Fibroblast of mammary gland (primary cell): ENCODE measurements at regions not wholly inside any gene's neighbourhood (a gene's known extent, or its start where the extent isn't known, plus 50 kb on each side); places are given as distances from the start of the nearest gene placed in this dataset.
A peak's percentile ranks its signal among the peaks of the same experiment; 100 is the strongest.
"Not testable (repeated sequence)": the region's sequence is repeated elsewhere in the genome, so short reads cannot be mapped to it uniquely, and the experiment has no call there.

ENCODE experiments used
- DNase-seq: peaks from one replicate; pipeline ENCODE4 v3.0.0-alpha.2; 2010; ENCODE audit warnings: low read depth
- H3K4me3 ChIP-seq: 2 replicates; pipeline ENCODE4 v1.5.1; 2011; ENCODE audit warnings: low read depth, mild to moderate bottlenecking, low read length, moderate library complexity; ENCODE audit not compliant: control insufficient read depth

DNA sequence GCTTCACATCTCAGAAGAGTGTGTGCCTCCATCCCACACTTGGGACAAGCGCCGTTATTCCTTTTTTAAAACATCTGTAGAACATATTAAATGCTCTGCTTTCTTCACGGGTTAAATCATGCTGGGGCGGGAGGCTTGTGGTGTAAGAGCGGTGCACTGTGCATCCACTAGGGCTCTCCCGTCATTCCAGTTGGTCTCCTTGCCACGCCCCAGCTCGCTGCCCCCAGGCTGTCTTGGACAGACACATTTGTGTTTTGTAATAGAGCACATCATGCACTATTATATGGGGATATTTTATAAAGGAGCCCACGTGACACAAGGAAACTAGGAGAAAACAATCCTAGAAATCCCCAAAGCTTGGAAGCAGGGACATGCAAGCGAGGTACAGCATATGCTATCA lies 87.7 kb upstream of the PLGLB2 start:
- not testable (repeated sequence) for H3K4me3 ChIP-seq, DNase-seq

DNA sequence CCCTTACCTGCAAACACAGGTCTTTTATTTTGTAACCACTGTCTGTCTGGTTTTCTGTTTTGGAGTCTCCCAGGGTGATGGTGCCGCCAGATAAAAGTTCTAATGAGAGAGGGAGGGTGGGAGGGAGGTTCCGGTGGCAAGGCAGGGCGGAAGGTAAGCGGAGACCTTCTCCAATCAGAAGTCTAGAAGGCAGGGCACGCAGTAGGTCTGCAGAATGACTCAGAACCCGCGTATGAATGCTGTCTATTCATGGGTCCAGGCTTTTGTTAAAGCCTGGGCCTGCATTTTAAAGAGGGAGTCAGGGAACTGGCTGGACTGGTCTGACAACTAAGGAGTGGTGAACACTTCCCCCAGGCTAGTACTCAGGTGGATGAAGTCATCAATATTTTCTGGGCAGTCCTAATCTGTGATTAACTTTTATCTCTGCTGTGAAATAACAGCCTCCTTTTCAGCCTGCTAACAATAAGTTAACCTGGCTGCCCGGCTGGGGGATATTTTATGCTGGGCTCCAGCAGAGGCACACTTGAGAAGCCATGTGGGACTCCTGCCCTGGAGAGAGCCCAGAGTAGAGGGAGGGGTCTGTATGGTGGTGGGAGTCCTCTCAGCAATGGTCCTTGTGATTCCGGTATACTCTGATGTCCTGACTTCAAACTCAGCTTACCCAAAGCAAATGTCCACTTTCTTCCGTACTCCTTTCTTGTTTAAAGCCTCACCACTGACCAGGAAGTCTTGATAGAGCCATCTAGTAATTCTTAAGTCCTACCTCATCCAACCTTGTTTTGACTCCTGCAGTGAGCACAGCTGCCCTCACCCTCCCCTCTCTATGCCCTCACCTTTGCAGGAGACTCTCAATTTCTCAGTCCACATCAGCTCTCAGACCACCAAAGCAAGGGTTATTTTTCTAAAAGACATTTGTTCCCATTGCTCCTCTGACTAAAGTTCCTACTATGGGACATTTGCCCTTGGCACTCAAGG lies 85.3 kb upstream of the PLGLB2 start:
- not testable (repeated sequence) for DNase-seq, H3K4me3 ChIP-seq

DNA sequence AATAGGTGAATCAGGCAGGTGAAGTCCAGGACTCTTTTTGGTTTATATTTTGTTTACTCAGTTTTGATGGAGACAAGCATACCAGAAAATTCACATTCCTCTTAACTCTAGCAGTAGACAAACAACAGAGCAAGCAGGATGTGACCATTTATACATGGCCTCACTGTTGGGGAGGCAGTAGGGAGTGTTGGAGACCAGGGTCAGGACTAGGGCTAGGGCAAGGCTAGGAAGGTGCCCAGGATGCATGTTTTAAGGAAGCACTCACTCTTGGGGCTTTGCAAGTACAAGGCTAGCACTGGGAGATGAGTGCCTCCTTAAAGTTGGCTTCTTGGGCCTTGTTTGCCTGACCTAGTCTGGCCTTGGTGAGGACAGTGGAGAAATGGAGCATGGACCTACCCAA lies 84.5 kb upstream of the PLGLB2 start:
- H3K4me3 ChIP-seq, DNase-seq: not testable (repeated sequence)

DNA sequence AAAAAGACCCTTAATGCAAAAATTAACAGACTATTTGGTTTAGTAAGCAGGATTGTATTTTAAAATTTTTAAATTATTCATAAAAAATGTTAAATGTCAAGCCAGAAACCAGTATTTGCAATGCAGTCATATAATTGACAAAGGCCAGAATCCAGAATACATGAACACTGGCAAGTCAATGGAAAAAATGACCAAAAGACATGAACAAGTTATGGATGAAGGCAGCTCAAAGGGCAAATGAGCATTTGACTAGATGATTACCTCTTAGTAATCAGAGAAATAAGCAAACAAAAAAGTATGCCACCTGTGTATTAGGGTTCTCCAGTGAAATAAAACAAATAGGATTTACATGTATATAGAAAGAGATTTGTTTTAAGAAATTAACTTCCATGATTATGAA lies 80.9 kb upstream of the PLGLB2 start:
- H3K4me3 ChIP-seq, DNase-seq: not testable (repeated sequence)

DNA sequence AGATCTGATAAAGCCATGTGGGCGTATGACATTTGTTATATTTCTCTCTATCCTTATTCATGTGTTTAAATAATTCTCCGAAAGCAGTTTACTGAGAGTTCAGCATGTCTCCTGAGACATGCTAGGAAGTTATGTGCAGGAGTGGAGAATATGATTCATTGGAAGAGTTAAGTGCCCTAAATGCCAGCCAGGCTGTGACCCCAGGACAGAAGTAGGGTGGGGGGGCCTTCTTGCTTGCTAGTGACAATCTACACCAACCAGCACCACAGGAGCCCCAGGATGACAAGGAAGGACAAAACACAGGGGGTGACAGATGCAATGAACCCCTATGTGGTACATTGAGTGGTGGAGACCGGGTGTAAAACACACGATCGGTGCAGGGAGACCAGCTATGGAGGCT lies 79.5 kb upstream of the PLGLB2 start:
- not testable (repeated sequence) for DNase-seq, H3K4me3 ChIP-seq

DNA sequence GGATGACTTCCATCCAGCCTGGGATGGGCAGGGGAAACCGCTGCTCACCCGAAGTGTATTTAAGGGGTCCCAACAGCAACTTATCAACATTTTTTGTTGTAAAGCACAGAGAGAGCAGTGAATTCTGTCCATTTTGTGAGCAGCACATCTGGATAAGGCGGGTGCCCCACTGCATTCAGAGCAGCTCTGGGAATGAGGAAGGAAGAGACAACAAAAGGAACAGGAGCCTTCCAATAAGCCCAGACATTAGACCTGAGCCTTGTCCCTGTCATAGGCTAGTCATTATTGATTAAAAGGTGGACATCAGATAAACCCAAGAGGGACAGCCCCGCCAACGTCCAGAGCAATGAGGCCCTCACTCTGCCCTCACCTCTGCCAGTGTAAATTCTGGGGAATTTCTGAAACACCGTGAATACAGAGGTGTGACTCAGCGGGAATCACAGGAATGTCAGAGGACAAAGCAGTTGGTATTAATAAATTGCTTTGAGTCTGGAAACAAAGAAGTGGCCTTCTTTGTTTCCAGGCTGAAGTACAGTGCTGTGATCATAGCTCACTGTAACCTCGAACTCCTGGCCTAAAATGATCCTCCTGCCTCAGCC lies 78.2 kb upstream of the PLGLB2 start:
- not testable (repeated sequence) for DNase-seq, H3K4me3 ChIP-seq

DNA sequence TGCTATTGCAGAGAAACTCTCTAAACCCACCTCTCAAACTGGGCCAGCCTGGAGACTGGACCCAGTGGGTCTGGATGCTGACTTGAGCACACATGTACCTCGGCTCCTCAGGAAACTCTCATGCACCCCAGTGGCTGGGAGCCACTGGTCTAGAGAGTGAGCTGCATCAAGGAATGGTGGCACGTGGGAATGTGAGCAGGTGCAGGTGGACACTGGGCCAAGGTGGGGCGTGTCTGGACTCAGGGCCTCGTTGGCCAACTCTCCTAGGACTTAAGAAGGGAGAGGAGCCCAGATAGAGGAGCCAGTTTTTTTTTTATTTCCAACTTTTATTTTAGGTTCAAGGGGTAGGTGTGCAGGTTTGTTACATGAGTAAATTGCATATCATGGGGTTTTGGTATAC lies 75.5 kb upstream of the PLGLB2 start:
- DNase-seq, H3K4me3 ChIP-seq: not testable (repeated sequence)

DNA sequence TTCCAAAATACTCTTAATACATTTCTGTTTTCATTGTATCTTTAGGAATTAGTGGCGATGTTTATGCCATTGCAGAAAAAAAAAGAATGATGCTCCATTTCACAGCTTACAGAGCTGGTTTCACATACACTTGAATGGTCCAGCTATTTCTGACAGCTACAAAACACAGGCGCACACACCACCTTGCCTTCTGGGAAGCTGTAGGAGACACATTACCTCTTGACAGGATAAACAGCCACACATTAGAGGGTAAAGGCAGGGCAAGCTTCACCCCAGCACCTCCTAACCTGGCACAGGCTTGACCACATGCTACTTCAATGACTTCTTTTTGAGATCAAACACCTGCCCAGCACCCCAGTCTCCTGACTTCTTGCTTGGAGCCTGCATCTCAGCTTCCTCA lies 73.2 kb upstream of the PLGLB2 start:
- H3K4me3 ChIP-seq, DNase-seq: not testable (repeated sequence)

DNA sequence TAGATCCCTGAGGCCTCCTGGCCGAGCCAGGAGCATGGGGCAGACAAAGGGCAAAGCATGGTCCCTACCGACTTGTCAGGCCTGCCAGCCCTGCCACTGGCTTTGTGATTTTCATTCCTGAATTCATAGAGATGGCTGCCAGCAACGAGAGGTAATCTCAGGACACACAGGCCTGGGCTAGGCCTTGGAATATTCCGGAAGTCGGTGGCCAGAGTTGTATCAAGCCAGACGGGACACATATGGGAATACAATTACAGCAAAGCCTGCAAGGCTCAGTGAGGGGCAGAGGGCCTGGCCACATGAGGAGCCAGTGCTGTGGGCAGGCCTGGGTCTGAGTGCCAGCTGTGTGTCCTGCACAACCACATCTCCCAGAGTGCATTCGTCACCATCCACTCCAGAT lies 72.4 kb upstream of the PLGLB2 start:
- DNase-seq, H3K4me3 ChIP-seq: not testable (repeated sequence)

DNA sequence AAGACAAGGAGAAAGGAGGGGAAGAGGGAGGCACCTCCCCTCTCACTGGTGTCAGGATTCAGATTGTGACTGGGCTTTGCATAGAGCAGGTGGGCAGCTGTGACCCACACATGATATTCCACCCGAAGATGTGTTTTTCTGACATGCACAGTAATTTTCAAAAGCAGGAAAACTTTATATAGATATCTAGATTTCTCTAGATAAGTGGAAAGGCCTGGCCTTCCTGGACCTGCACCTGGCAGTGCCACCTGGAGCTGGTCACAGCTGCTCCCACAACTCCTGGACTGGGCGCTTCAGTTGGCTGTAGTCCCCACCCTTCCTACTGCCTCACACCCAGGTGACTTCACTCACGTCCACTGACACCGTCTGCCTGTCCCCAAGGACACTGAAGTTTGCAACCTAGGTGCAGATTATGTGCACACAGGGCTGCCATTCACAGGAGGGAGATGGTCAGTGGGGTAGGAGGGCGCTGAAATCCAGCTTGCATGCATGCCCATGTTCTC lies 70.4 kb upstream of the PLGLB2 start:
- not testable (repeated sequence) for DNase-seq, H3K4me3 ChIP-seq

DNA sequence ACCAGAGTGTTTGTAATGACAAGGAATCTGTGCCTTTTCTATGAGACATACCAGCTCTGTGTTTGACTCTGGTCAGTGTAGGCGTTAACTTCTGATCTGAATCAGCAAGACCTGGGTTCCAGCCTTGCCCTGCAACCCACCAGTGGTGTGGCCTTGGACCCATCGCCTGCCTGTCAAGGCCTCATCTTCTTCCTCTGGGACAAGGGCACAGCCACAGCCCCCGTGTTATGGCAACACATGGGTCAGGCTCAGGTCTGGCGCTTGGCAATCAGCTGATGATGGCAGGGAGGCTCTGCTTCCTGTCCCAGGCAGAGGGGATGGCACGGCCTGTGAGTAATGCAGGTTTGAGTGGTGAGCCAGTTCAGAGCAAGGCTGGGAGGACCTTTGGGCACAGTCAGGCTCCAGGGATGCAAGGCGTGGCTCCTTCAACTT lies 69.1 kb upstream of the PLGLB2 start:
- DNase-seq, H3K4me3 ChIP-seq: not testable (repeated sequence)

DNA sequence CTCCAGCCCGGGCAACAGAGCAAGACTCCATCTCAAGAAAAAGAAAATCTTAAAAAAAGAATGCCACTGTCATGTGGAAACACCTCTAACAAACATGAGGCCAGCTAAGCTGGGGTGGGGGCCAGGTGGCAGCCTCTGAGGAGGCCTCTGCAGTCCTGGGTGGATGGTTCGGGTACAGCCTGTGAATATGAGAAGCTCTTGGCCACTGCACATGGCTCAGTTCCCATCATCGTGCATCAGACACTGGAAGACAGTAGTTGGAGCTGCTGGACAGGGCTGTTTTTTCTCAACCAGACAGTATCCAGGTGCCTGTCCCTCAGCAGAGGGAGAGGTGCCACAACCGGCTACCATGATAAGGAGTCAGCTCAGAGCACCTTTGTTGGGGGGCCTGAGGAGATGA lies 67.9 kb upstream of the PLGLB2 start:
- H3K4me3 ChIP-seq, DNase-seq: not testable (repeated sequence)

DNA sequence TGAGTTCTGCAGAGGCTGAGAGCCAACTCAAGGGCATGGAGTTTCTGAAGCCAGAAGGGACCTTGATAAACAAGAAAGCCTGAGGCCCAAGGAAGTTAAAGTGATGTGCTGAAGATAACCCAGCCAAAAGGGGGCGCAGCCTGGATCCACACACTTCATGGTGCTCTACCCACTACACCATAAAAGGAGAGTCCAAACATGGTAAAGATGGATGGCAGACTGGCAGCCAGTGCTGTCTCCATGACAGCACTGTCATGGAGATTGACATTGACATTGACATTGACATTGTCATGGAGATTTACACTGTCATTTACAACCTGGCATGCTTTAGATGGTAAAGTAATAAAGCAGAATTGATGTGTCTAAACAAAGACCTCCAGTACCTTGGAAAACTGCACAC lies 67.2 kb upstream of the PLGLB2 start:
- DNase-seq, H3K4me3 ChIP-seq: not testable (repeated sequence)

DNA sequence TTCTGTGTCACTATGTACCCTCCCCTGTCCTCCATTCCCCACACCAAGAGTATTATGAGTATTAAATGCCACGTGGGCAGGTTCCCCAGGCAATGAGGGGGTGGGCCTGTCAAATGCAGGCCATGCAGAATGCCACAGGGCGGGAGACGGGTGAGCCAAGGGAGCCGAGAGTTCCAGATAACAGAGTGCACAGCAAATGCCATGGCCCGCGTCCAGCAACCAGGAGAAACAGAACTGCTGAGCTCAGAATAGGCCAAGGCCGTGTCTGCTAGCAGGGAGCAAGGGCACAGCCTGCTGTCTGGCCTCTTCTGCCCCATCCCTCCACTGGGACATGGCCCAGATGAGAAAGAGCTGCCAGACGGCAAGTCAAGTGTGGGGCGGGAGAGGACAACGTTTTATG lies 64.4 kb upstream of the PLGLB2 start:
- DNase-seq: peak; percentile 17
- not testable (repeated sequence) for H3K4me3 ChIP-seq

DNA sequence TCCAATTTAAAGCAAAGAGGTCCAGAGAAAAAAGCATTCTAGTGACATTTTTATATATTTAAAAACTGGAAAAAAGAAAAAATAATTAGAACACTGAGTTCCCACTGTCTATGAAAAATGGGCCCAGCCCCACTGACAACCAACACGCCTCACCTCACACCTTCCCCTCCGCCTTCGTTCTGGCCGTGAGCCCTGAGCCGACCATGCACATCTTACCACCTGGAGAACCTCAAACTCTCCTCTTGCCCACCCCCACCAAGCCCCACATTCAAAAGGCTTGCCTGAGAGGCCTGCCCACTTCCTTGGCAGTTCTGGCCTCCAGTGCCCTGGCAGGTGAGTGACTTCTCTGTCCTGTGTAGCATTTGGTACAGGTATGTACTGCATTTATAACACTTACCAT lies 63.9 kb upstream of the PLGLB2 start:
- H3K4me3 ChIP-seq, DNase-seq: not testable (repeated sequence)

DNA sequence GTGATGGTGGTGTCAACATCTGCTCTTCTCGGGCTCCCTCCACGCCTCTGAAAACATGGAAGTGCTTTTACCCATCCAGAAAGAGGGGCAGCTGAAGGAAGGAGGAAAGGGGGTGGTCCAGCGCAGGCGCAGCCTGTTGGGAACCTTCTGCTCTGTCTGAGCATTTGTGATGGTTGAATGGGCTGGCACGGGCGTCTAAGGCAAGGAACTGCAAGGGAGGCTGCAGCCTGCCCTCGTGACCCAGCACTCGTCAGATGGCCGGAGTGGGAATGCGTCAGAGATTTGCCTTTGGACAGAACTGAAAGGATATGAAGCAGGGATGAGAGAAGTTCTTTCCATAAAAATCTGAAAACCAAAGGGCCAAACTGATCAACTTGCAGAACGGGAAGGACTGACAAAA lies 62.3 kb upstream of the PLGLB2 start:
- DNase-seq, H3K4me3 ChIP-seq: not testable (repeated sequence)

DNA sequence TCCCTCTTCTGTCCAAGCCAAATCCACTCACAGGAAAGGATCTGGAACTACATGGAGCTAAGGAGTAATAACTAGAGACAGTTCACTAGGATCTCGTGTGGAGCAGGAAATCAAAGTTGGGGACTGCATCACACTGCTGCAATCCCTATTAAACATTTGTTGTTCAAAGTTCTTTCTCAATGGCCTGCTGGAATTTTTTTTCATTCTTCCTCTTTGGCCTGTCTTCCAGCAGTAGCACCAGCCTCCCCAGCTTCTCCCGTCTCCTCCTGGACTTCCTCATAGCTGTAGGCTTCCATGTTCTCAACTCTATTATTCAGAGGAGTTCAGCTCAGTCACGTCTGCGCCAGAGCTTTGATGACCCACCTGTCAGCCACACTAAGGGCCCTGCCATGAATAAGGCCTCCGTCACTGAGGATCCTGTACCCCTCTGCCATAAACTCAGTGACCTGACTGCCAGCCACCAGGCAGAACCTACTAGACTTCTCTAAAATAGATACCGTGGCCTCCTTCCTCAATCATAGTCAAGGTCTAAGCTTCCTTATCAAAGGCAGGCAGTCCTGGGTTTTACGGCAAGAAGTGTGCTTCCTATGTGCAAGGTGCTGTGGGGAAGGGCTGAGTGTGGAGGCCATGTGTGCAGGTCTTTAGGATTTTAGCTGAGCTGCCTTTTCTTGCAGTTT lies 60.9 kb upstream of the PLGLB2 start:
- H3K4me3 ChIP-seq, DNase-seq: not testable (repeated sequence)

DNA sequence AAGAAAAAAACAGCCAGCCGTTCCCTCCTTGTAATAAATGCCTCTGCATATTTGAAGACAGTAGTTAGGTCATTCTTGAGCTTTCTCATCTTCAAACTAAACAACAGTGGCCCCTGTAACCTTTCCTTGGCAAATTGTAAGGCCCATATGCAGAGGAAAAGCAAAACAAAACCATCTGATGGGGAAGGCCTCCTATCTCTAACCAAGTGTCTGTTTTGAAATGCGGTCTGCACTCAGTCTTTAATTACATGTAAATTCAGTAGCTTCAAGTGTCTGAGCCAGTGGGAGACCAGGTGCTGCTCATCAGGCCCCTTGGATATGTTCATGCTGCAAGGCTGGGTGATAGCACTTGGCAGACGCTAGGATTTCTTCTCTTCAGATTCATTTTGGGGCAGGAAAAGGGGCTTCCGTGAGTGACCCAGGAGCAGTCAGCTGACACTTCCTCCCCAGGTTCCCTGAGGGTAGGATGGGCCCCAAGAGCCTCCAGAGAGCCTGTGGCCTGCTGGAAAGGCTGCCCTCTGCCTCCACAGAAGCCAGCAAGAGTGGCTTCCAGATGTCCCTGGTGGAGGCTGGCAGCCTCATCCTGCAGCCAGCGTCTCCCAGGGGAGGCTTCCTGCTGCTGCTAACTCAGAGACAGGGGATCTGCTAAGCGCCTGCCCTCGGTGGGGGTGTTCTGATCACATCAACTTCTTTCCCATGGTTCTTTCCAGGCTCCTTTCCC lies 60.2 kb upstream of the PLGLB2 start:
- peak; percentile 20 for DNase-seq
- not testable (repeated sequence) for H3K4me3 ChIP-seq
